GM21576 (cell line): ENCODE measurements at regions not wholly inside any gene's neighbourhood (a gene's known extent, or its start where the extent isn't known, plus 50 kb on each side); places are given as distances from the start of the nearest gene placed in this dataset.

ENCODE experiments used
- ATAC-seq: cut with Tn5 transposase; IDR thresholded peaks from one replicate; pipeline ENCODE4 v1.9.1; 2021; ENCODE audit warnings: mild to moderate bottlenecking, moderate library complexity; ENCODE audit not compliant: unreplicated experiment

GRCh38 chr3:24905266-24905665, 410.6 kb upstream of the THRB start:
- no peak for ATAC-seq

- ATAC-seq: no peak
These were observed 412.5 kb upstream of the THRB start for GRCh38 chr3:24907106-24907505.

DNA sequence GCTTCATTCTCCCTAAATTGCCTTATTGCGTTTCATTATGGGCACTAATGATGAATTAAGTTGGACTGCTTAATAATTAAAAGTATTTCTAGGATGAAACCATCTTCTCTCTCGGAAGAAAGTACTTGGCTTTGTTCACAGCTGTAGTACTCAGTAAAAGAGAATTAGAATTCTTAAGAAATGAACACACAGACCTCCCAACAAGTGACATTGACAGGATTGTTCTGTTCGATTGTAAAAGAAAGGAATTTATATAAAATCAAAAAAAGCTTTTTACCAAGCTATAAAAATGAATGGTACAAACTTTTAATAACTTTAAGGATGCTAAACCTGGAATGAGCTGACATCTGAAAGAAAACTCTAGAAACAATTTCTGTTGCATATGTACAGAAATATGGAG, 416.4 kb upstream of the THRB start:
- ATAC-seq: no peak

DNA sequence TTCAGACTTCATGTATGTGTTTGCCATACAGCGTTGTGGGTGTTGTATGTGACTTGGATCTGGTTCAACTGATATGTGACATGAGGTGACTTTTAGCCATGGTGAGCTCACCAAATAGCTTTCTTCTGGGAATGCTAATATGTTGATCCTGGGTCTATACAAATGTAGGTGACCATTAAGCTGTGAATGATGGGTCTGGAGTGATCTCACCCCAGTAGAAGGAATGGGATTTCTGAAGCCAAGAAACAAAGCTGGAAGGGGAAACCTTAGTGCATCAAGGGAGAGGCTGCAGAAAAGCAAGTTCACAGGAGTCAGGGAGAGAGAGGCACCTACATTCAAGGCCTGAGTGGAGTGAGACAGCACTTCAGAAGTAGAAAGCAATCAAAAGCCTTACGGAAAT, 421.0 kb upstream of the THRB start:
- ATAC-seq: no peak

DNA sequence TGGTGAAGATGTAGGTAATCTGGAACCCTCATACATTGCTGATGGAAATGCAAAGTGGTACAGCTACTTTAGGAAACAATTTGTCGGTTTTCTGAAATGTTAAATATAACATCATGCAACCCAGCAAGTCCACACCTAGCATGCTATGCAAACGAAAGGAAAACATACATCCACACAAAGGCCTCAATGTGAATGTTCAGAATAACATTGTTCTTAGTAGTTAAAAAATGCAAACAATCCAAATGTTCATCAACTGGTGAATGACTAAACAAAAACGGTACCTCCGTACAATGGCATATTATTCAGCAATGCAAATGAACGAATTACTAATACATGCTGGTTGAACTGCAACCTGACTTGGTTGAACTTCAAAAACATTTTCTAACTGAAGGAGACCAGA, 423.3 kb upstream of the THRB start:
- ATAC-seq: no peak

DNA sequence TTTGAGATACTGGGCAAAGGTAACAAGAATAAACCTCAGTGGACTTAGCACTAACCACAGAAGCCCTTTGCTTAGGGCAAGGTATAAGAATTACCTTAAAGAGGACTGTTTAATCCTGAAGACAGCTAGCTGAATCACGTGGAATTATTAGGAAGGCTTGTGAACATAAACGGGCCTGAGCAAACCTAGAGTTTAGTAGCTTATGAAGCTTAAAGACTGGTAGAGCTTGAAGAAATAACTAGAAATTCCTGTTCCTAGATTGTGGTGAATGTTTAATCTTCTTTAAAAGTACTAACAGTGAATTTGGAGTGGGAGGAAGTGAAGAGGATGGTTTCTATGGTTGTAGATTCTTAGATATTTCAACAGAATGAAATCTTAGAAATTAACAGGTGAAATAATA, 428.9 kb upstream of the THRB start:
- no peak for ATAC-seq

DNA sequence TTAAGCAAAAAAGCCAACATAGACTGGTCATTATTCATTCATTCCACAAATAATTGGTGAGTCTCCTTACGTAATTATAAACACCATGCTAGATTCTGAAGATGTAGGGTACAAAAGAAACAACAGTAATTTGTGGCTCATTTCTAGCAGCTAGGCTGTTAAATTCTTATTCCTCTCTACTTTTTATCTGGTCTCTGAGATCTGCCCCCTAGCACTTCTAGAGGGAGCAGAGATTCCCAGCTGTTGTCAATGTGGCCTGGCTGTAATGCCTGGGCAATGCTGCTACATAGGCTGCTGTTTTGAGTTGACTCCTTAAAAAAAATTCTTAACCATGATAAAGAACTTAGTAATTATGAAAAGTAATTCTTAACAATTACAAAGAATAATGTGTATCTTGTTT, 434.9 kb upstream of the THRB start:
- ATAC-seq: no peak

GRCh38 chr3:24933401-24933800, 438.8 kb upstream of the THRB start:
- no peak for ATAC-seq

GRCh38 chr3:24936574-24936973, 441.9 kb upstream of the THRB start:
- ATAC-seq: no peak

- ATAC-seq: no peak
These were observed 442.6 kb upstream of the THRB start for GRCh38 chr3:24937228-24937627.

DNA sequence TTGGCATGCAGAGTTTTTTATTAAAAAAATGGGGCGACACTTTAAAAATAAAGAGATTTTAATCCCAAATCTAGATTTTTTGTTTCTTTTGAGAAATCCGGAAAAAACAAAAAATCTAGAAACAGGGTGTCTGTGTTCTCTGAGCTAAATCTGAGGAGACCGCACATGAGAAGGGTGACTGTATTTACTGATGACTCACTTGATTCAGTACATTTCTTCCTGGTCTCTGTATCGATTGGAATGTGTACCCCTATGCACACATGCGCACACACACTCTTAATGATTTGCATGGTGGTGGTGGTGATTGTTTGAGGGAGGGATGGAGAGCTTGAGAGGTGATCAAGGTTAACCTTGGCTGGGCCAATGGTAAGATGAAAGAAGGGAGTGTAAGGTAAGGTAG, 443.1 kb upstream of the THRB start:
- ATAC-seq: no peak

- no peak for ATAC-seq
These were observed 449.3 kb upstream of the THRB start for GRCh38 chr3:24943961-24944360.

DNA sequence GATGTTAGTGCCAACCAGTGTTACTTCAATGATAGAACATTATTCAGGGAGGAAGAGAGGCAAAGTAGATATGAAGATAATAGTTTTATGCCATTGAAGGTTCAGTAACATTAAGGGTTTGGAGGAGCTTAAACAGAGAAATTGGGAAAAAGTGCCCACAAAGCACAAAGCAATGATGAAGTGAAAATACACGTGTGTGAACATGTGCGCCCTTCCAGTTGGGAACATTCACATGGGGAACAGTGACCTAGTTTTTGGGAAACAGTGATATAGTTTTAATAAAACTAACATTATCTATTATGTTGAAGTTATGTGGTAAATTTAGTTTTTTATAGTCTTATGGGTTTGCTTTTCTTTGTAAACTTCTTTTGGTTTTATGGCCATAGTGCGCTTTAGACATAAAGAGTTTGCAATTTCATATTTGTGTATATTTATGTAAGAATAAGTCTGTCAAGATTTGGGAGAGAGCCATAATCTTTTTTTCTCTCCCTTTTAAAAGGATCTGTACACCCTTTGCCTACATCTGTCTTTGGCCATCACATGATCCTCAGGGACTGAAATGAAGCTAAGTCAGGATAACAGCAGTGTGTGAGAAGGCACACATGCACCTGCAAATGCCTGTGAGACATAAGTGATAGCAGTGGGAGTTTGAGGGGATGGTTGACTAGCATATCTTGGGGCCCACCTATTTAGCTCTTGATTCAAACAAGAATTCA, 450.3 kb upstream of the THRB start:
- no peak for ATAC-seq

- no peak for ATAC-seq
These were observed 450.9 kb upstream of the THRB start for GRCh38 chr3:24945563-24945962.

DNA sequence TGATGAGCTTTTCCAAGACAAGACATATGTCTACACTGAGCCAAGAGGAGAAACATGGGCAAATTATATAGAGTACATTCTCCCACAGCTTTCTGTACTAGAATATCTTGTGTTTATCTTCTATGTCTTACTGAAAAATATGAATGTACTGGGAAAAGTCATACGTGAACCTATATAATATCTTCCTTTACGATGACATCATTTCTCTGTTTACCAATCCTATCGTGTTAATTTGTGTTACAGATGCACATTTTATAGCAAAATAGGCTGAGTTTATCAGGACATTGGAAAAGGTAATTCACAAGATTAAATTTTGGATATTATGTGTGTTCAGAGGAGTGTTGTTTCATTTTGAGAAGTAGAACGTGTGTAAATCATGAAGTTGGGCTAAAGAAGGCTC, 452.5 kb upstream of the THRB start:
- ATAC-seq: no peak

GRCh38 chr3:24951180-24951579, 456.5 kb upstream of the THRB start:
- ATAC-seq: no peak

- no peak for ATAC-seq
These were observed 457.7 kb upstream of the THRB start for GRCh38 chr3:24952388-24952787.

DNA sequence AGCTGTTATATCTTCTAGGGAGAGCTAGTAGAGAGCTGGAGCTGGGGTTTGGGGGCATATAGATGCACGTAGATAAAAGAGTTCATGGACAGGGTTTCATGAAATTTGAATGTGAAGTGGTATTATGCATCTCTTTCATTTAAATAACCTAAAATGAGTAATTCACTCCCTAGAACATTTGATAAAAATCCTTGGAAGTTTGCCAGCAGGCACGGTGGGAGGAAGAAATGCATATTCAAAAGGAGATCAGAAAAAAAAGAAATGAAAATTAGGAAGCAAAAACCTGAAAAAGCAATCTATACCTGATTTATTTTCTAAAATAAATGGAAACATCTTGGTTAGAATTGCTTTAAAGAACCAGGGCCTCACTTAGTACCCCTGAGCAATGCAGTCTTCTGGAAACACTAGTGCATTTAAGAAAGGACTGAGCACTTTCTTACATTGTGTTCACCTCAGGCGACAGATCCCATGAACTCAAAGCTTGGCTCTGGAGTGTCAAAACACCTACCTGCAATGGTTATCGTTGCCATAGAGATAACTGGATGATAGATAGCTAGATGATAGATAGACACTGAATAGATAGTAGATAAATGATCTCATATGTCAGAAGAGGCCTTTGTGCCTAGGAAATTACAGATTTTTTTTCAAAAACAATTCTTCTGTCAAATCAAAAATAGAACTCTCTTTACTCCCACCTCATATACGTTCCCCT, 458.6 kb upstream of the THRB start:
- ATAC-seq: no peak

GRCh38 chr3:24956613-24957012, 462.0 kb upstream of the THRB start:
- no peak for ATAC-seq

DNA sequence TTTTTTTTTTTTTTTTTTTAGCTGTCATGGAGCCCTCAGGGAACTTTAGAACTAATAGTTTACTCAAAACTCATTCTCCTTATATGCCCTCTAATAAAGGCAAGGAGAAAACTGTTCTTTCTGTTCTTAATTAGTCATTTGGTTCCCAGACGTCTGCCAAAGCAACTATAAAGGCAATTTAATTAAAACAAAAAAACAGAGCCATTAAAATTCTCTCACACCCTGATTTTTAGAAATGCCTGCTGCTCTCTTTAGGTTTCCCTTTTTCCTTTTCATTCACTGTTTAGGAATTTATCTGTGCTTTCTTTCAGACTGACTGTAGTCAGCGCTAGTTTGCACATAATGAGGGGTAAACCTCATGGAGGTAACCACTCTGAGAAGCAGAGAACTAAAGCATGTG, 463.6 kb upstream of the THRB start:
- no peak for ATAC-seq

- no peak for ATAC-seq
These were observed 464.3 kb upstream of the THRB start for GRCh38 chr3:24958910-24959447.
